Left lung (tissue), 4 donors: ENCODE measurements at regions not wholly inside any gene's neighbourhood (a gene's known extent, or its start where the extent isn't known, plus 50 kb on each side); places are given as distances from the start of the nearest gene placed in this dataset.

Experiments
- ATAC-seq: fragments of 200-7000 bp; cut with Tn5 transposase; one replicate; pipeline ENCODE4 v1.9.1; 2020; ENCODE audit warnings: moderate library complexity
- DNase-seq, 4 donors: peaks; one replicate each; pipeline ENCODE4 v3.0.0-alpha.2; 2013 to 2020
- H3K27ac ChIP-seq, 2 donors: fragments of 200-600 bp; sonication (generic) in 1 of 2; one replicate each; pipeline versions ENCODE4 v1.5.0 to v1.8.0; 2020 to 2021
- H3K27me3 ChIP-seq, 2 donors: fragments of 200-600 bp; sonication (generic) in 1 of 2; one replicate each; pipeline versions ENCODE4 v1.5.0 to v1.8.0; 2020 to 2021
- H3K36me3 ChIP-seq, 2 donors: fragments of 200-600 bp; sonication (generic) in 1 of 2; one replicate each; pipeline versions ENCODE4 v1.5.0 to v1.8.0; 2020 to 2021
- H3K4me1 ChIP-seq, 2 donors: fragments of 200-600 bp; one replicate each; pipeline ENCODE4 v1.8.0; 2021
- H3K4me3 ChIP-seq, 2 donors: fragments of 200-600 bp; sonication (generic) in 1 of 2; one replicate each; pipeline versions ENCODE4 v1.5.0 to v1.8.0; 2020 to 2021; ENCODE audit warnings: mild to moderate bottlenecking in 1 of 2
- H3K9me3 ChIP-seq, 2 donors: fragments of 200-600 bp; sonication (generic) in 1 of 2; one replicate each; pipeline versions ENCODE4 v1.5.0 to v1.8.0; 2020 to 2021
- intact Hi-C, 2 donors: fragments of 100-400 bp; cut with DNase I; formaldehyde crosslinking; loops; one replicate each; pipeline versions ENCODE4 v1.11.2 to v1.14.2; 2022
- TF ChIP-seq, protein P1 (sequence below), 2 donors: fragments of 200-600 bp; sonication (generic) in 1 of 2; IDR thresholded peaks; one replicate each; pipeline versions ENCODE4 v1.5.0 to v1.8.0; 2021; ENCODE audit warnings: antibody characterized with exemption in 2 of 2
- donor health status: DM: no; HTN: yes; CAD: no.
- donor health status: DM: no; HTN: no; CAD: no.

DNA sequence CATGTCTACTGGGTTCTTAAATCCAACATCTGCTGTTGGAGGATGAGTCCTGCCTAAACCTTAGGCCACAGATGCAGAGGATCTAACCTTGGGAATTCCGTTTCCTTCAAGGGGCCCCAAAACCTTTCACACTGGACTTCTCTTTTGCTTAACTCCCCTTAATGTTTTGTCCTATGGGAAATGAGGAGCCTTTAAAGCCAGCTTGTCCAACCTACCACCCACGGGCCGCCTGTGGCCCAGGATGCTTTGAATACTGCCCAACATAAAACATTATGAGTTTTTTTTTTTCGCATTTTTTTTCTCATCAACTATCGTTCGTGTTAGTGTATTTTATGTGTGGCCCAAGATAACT lies 157.2 kb upstream of the SLC1A4 start:
- Histone ChIP-seq H3K4me1 (peaks cover 0 to 22% of the 10 kb centered on the region in 2 donors), H3K4me3 (no peak overlapping the region), H3K27ac (peak overlapping the region in 1 of 2 donors; percentile 93), H3K9me3 (no peaks in the 10 kb centered on the region), H3K36me3 (no peaks in the 10 kb centered on the region), H3K27me3 (no peaks in the 10 kb centered on the region)
- intact Hi-C loops, result no loop called here
- TF ChIP-seq, protein P1, sequence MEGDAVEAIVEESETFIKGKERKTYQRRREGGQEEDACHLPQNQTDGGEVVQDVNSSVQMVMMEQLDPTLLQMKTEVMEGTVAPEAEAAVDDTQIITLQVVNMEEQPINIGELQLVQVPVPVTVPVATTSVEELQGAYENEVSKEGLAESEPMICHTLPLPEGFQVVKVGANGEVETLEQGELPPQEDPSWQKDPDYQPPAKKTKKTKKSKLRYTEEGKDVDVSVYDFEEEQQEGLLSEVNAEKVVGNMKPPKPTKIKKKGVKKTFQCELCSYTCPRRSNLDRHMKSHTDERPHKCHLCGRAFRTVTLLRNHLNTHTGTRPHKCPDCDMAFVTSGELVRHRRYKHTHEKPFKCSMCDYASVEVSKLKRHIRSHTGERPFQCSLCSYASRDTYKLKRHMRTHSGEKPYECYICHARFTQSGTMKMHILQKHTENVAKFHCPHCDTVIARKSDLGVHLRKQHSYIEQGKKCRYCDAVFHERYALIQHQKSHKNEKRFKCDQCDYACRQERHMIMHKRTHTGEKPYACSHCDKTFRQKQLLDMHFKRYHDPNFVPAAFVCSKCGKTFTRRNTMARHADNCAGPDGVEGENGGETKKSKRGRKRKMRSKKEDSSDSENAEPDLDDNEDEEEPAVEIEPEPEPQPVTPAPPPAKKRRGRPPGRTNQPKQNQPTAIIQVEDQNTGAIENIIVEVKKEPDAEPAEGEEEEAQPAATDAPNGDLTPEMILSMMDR (IDR thresholded peaks at IDR 0.05), result peak in 1 of 2 donors; percentile 5
- DNase-seq (no peak), ATAC-seq (no peak)

DNA sequence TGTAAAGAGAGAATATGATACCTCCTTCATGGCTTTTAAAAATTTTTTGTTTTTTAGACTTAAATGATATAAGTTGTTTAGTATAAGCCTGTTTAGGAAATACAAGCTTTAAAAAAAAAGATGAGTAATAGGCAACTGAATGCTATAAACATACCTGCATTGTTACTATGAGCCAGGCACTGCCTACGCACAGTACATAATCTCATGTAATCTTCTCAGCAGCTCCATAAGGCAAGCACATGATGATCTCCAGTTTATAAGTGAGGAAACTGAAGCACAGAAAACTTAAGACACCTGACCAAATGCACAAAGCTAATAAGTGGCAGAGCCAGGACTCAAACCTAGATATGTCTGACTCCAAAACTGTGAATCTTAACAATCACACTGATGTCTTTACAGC lies 156.3 kb upstream of the SLC1A4 start:
- TF ChIP-seq, protein P1 (IDR thresholded peaks at IDR 0.05), result no peak
- Histone ChIP-seq H3K27me3 (no peaks in the 10 kb centered on the region), H3K36me3 (no peaks in the 10 kb centered on the region), H3K4me1 (peaks cover 0 to 29% of the 10 kb centered on the region in 2 donors), H3K4me3 (no peak overlapping the region), H3K9me3 (no peaks in the 10 kb centered on the region), H3K27ac (no peak overlapping the region)
- ATAC-seq (no peak), DNase-seq (no peak)
- intact Hi-C loops, result no loop called here

DNA sequence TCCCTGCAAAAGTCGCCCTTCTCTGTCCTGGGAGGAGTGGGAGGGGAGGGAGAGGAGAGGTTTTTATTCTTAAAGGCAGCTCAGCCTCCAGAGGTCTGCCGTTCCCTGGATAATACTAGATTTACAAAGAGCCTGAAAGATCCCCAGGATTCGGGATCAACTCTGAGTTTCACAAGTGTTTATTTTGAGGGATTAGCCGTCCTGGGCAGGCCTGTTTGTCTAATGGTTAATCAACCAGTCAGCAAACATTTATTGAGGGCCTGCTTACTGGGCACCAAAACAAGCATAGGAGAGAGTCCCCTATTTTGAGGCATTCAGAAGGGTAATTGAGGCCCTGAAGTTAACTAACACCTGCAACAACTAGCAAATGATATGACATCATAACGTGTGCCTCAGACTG lies 152.6 kb upstream of the SLC1A4 start:
- Histone ChIP-seq H3K9me3 (no peaks in the 10 kb centered on the region), H3K4me1 (peaks cover 0 to 56% of the 10 kb centered on the region in 2 donors), H3K27ac (no peak overlapping the region), H3K4me3 (no peak overlapping the region), H3K27me3 (no peaks in the 10 kb centered on the region), H3K36me3 (no peaks in the 10 kb centered on the region)
- intact Hi-C loops, result no loop called here
- no peak for DNase-seq
- TF ChIP-seq, protein P1 (IDR thresholded peaks at IDR 0.05), result no peak
- ATAC-seq, result no peak

DNA sequence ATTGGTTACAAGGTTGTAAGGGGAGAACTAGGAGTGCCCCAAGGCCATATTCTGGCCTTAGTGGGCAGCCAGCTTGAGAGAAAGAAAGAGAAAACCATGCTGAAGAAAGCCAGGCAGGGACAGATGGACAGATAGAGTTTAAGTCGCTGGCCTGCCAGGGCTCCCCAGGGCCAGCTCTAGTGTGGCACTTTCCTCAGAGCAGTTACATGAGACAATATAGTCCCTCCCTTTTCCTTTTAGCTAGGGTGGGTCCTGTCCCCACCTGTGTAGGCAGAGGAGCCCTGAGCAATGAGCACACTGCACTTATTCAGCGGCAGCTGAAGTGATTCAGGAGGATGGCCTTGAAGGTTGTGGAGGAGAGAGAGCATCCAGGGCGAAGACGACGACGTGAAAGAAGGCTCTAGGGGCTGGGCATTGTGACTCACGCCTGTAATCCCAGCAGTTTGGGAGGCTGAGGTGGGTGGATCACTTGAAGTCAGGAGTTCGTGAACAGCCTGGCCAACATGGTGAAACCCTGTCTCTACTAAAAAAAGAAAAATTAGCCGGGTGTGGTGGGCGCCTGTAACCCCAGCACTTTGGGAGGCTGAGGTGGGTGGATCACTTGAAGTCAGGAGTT lies 152.0 kb upstream of the SLC1A4 start:
- TF ChIP-seq, protein P1 (IDR thresholded peaks at IDR 0.05), result no peak
- Histone ChIP-seq H3K9me3 (no peaks in the 10 kb centered on the region), H3K4me1 (peaks cover 0 to 56% of the 10 kb centered on the region in 2 donors), H3K36me3 (no peaks in the 10 kb centered on the region), H3K27me3 (no peaks in the 10 kb centered on the region), H3K27ac (no peak overlapping the region), H3K4me3 (no peak overlapping the region)
- ATAC-seq, result no peak
- DNase-seq, result no peak
- intact Hi-C loops, result no loop called here

DNA sequence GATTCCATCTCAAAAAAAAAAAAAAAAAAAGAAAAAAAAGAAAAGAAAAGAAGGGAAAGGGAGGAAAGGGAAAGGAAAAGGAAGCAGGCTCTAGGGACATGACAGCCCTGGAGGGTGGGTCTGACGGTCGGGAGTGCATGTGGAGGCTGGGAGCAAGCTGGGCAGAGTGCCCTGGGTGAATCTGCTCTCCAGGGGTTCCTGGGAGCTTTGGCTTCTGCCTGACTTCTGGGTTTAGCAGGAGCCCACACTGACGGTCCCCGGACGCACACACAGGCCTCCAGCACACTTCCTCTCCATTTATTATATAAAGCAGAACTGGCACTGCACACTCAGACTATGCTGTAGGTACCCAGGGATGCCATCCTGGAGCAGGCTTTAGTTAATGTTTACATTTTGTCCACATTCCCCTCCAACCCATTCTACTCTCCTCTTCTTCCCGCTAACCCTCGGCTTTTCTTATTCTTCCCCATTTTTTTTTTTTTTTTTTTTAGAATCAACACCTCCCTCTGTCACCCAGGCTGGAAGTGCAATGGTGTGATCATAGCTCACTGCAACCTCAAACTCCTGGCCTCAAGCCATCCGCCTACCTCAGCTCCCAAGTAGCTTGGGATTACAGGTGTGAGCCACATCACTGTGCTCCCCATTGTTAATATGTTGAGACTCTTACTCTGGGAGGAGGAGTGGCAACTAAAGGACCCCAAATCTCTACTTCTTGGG lies 151.1 kb upstream of the SLC1A4 start:
- Histone ChIP-seq H3K27ac (peak overlapping the region in 1 of 2 donors; percentile 78), H3K4me1 (peaks cover 0 to 55% of the 10 kb centered on the region in 2 donors), H3K36me3 (no peaks in the 10 kb centered on the region), H3K9me3 (no peaks in the 10 kb centered on the region), H3K4me3 (no peak overlapping the region), H3K27me3 (no peaks in the 10 kb centered on the region)
- TF ChIP-seq, protein P1 (IDR thresholded peaks at IDR 0.05), result no peak
- ATAC-seq, result peak; percentile 49
- peak in 2 of 4 donors; percentile 64 to 83 for DNase-seq
- intact Hi-C loops, result no loop called here
